ENCODE measurements at regions not wholly inside any gene's neighbourhood (a gene's known extent, or its start where the extent isn't known, plus 50 kb on each side); places are given as distances from the start of the nearest gene placed in this dataset.

GRCh38 chr2:234858145-234858544, 93.7 kb upstream of the SH3BP4 start:
- Histone ChIP-seq H3K56ac (ENCODE audit: insufficient read length, low read depth, low read length) (no peak overlapping the region), H3K14ac (ENCODE audit: insufficient read depth, low read length) (no peak overlapping the region), H3K23me2 (ENCODE audit: insufficient read length, low read depth, low read length, poor library complexity, severe bottlenecking) (no peaks in the 10 kb centered on the region), H2BK15ac (ENCODE audit: low read depth, low read length) (no peak overlapping the region), H4K91ac (ENCODE audit: insufficient read length, low read depth, low read length) (no peak overlapping the region), H4K5ac (ENCODE audit: insufficient read length, low read depth, low read length) (no peak overlapping the region), H4K8ac (replicated peaks; ENCODE audit: insufficient read length, low read depth, low read length) (no peak overlapping the region), H3K79me2 (ENCODE audit: insufficient read depth, low read length) (no peaks in the 10 kb centered on the region), H2AK5ac (ENCODE audit: insufficient read length, low read length) (no peak overlapping the region), H2BK12ac (ENCODE audit: insufficient read length, low read depth, low read length) (no peak overlapping the region), H3K4ac (ENCODE audit: low read depth, low read length) (no peak overlapping the region), H3K18ac (ENCODE audit: insufficient read length, low read depth, low read length) (no peak overlapping the region), H3K79me1 (ENCODE audit: insufficient read depth, low read depth, low read length, poor library complexity, severe bottlenecking) (no peaks in the 10 kb centered on the region), H2BK5ac (ENCODE audit: insufficient read length, low read length) (no peak overlapping the region), H3K27ac (ENCODE audit: insufficient read length, low read depth, low read length) (no peak overlapping the region), H3K9me3 (ENCODE audit: control insufficient read depth, low read depth, low read length) (no peaks in the 10 kb centered on the region), H2BK20ac (ENCODE audit: low read depth, low read length, poor library complexity, severe bottlenecking) (no peak overlapping the region), H3T11ph (ENCODE audit: low read length) (no peak overlapping the region), H3K23ac (ENCODE audit: insufficient read length, low read depth, low read length) (no peak overlapping the region), H3K4me2 (ENCODE audit: insufficient read depth, insufficient read length, low read length) (no peak overlapping the region), H3K4me1 (ENCODE audit: insufficient read depth, low read length) (no peaks in the 10 kb centered on the region; the same call in 1 of the 2 replicates), H2BK120ac (ENCODE audit: low read depth, low read length, poor library complexity, severe bottlenecking) (no peak overlapping the region), H2AFZ (ENCODE audit: low read length) (no peak overlapping the region), H3K27me3 (ENCODE audit: insufficient read depth, low read length) (no peaks in the 10 kb centered on the region), H3K9ac (ENCODE audit: extremely low read depth, insufficient read length, low read length) (no peak overlapping the region), H4K20me1 (ENCODE audit: control insufficient read depth, insufficient read depth, insufficient read length) (no peaks in the 10 kb centered on the region)
- Mint-ChIP-seq H3K4me3 (no peak overlapping the region), H3K4me1 (peaks cover 14 to 19% of the 10 kb centered on the region in 2 experiments), H3K27ac (no peak overlapping the region), H3K36me3 (ENCODE audit: insufficient read depth in 1 of 3, low read depth in 3 of 3) (peaks cover 0 to 8% (median 7%) of the 10 kb centered on the region in 3 experiments; a peak in 4 of 7 replicates), H3K9me3 (peaks cover 3 to 4% of the 10 kb centered on the region in 2 experiments; a peak in 2 of 5 replicates), H3K27me3 (ENCODE audit: low read depth) (no peaks in the 10 kb centered on the region)
- no peak for DNase-seq
- no CpG with 5 or more reads among the region's 7 CpGs for WGBS (ENCODE audit: extremely low coverage, insufficient read length, low lambda C conversion rate)
- TF ChIP-seq CTCF (conservative IDR thresholded peaks at IDR 0.05) = no peak
